Kidney (tissue), 13 donors: ENCODE measurements at regions not wholly inside any gene's neighbourhood (a gene's known extent, or its start where the extent isn't known, plus 50 kb on each side); places are given as distances from the start of the nearest gene placed in this dataset.

Experiments used
- DNase-seq, 5 donors: peaks; one replicate each; pipeline ENCODE4 v3.0.0-alpha.2; 2013 to 2020
- FAIRE-seq: peaks from 2 replicates; lab custom pipeline; 2012; peaks lifted over from hg19 to GRCh38; lab: Jason Lieb, UNC
- H3K27ac ChIP-seq, 2 donors: one replicate each; pipeline ENCODE4 v1.7.0; 2013; ENCODE audit warnings: low read depth in 2 of 2, low read length in 2 of 2, inconsistent platforms in 1 of 2
- H3K27me3 ChIP-seq: one replicate; pipeline ENCODE4 v1.7.1; 2013; ENCODE audit warnings: low read length, inconsistent platforms; ENCODE audit not compliant: control insufficient read depth, insufficient read depth
- H3K36me3 ChIP-seq, 3 donors: one replicate each; pipeline versions ENCODE4 v1.7.0 to v1.7.1; 2013; ENCODE audit warnings: low read length in 3 of 3, control low read depth in 1 of 3, inconsistent platforms in 1 of 3; ENCODE audit not compliant: insufficient read depth in 3 of 3, control insufficient read depth in 2 of 3
- H3K4me1 ChIP-seq, 3 donors: one replicate each; pipeline versions ENCODE4 v1.7.0 to v1.7.1; 2013; ENCODE audit warnings: low read length in 3 of 3, inconsistent platforms in 1 of 3, low read depth in 1 of 3; ENCODE audit not compliant: control insufficient read depth in 2 of 3, insufficient read depth in 2 of 3
- H3K4me3 ChIP-seq, 3 donors: one replicate each; pipeline versions ENCODE4 v1.7.0 to v1.8.1; 2013; ENCODE audit warnings: low read length in 3 of 3, control low read depth in 1 of 3, inconsistent platforms in 1 of 3
- H3K9ac ChIP-seq, 3 donors: one replicate each; pipeline versions ENCODE4 v1.7.0 to v1.7.1; 2013; ENCODE audit warnings: low read length in 3 of 3, control low read depth in 1 of 3, inconsistent platforms in 1 of 3
- H3K9me3 ChIP-seq, 3 donors: one replicate each; pipeline versions ENCODE4 v1.7.0 to v1.7.1; 2013; ENCODE audit warnings: low read length in 3 of 3, control low read depth in 1 of 3, inconsistent platforms in 1 of 3; ENCODE audit not compliant: control insufficient read depth in 2 of 3, insufficient read depth in 1 of 3
- CTCF ChIP-seq: IDR thresholded peaks from 3 replicates; pipeline ENCODE4 v1.5.1; 2012; ENCODE audit warnings: mild to moderate bottlenecking, moderate library complexity, borderline replicate concordance; ENCODE audit not compliant: insufficient read depth; ENCODE audit errors: extremely low read depth
- intact Hi-C: fragments of 100-400 bp; cut with DNase I; formaldehyde crosslinking; loops from one replicate; pipeline ENCODE4 v1.11.1; 2022
- donor health status: control.
- donor health status: control.
- donor health status: control.
- donor health status: control.
- donor health status: control.
- donor health status: DM: yes; HTN: yes; CAD: no.
- donor health status: Normal renal cell carcinoma (clear cell type).

- no peak for FAIRE-seq
- Histone ChIP-seq H3K27me3 (no peaks in the 10 kb centered on the region), H3K4me1 (no peaks in the 10 kb centered on the region), H3K4me3 (no peak overlapping the region), H3K9me3 (no peaks in the 10 kb centered on the region), H3K36me3 (no peaks in the 10 kb centered on the region), H3K9ac (no peak overlapping the region), H3K27ac (no peak overlapping the region)
- intact Hi-C loops: no loop called here
- TF ChIP-seq CTCF: no peak
- no peak for DNase-seq
These were observed 246.7 kb upstream of the KCNH8 start for GRCh38 chr3:18901571-18901970.

- DNase-seq: peak in 2 of 5 donors; percentile 4 to 13
- H3K36me3 ChIP-seq: no peaks in the 10 kb centered on the region
- H3K4me3 ChIP-seq: no peak overlapping the region
- no peaks in the 10 kb centered on the region for H3K27me3 ChIP-seq
- intact Hi-C loops: no loop called here
- no peak for FAIRE-seq
- H3K27ac ChIP-seq: no peak overlapping the region
- H3K9me3 ChIP-seq: no peaks in the 10 kb centered on the region
- no peak for TF ChIP-seq CTCF
- H3K4me1 ChIP-seq: no peaks in the 10 kb centered on the region
- H3K9ac ChIP-seq: no peak overlapping the region
These were observed 247.3 kb upstream of the KCNH8 start for GRCh38 chr3:18900994-18901393.

GRCh38 chr3:18898911-18899310, 249.4 kb upstream of the KCNH8 start:
- no peaks in the 10 kb centered on the region for H3K4me1 ChIP-seq
- H3K9me3 ChIP-seq: no peaks in the 10 kb centered on the region
- H3K9ac ChIP-seq: no peak overlapping the region
- DNase-seq: no peak
- no peak for TF ChIP-seq CTCF
- H3K27ac ChIP-seq: no peak overlapping the region
- intact Hi-C loops: no loop called here
- no peaks in the 10 kb centered on the region for H3K36me3 ChIP-seq
- H3K27me3 ChIP-seq: no peaks in the 10 kb centered on the region
- FAIRE-seq: no peak
- H3K4me3 ChIP-seq: no peak overlapping the region

- DNase-seq: no peak
- no peak overlapping the region for H3K27ac ChIP-seq
- no peaks in the 10 kb centered on the region for H3K9me3 ChIP-seq
- no peak for TF ChIP-seq CTCF
- no peaks in the 10 kb centered on the region for H3K27me3 ChIP-seq
- no peak overlapping the region for H3K9ac ChIP-seq
- no peak overlapping the region for H3K4me3 ChIP-seq
- intact Hi-C loops: no loop called here
- H3K36me3 ChIP-seq: no peaks in the 10 kb centered on the region
- H3K4me1 ChIP-seq: no peaks in the 10 kb centered on the region
- FAIRE-seq: no peak
These were observed 255.6 kb upstream of the KCNH8 start for GRCh38 chr3:18892756-18893155.
